Activated T-cell treated with anti-CD3 and anti-CD28 coated beads, Interleukin-2, amount 50 U/mL, for 72 hours (primary cell): ENCODE measurements at regions not wholly inside any gene's neighbourhood (a gene's known extent, or its start where the extent isn't known, plus 50 kb on each side); places are given as distances from the start of the nearest gene placed in this dataset.
"Not testable (repeated sequence)": the region's sequence is repeated elsewhere in the genome, so short reads cannot be mapped to it uniquely, and the experiment has no call there.

ENCODE experiments used
- ATAC-seq, 2 donors: fragments of 150-1000 bp; cut with Tn5 transposase; replicated peaks in 1 of 2; 2 replicates each; pipeline ENCODE4 v1.10.0; 2021; ENCODE audit warnings: moderate library complexity in 2 of 2, mild to moderate bottlenecking in 1 of 2
- DNase-seq, 2 donors: peaks; one replicate each; pipeline ENCODE4 v3.0.0; 2021 to 2022; ENCODE audit warnings: mixed read lengths in 1 of 2
- H3K27ac Mint-ChIP-seq: one replicate; pipeline ENCODE4 v1.8.0; 2022; ENCODE audit warnings: mild to moderate bottlenecking, moderate library complexity, mixed read lengths
- H3K27me3 Mint-ChIP-seq: one replicate; pipeline ENCODE4 v1.8.0; 2022; ENCODE audit warnings: low read depth, mixed read lengths
- H3K36me3 Mint-ChIP-seq, 2 donors: one replicate each; pipeline ENCODE4 v1.8.0; 2022; ENCODE audit warnings: mixed read lengths in 2 of 2, mild to moderate bottlenecking in 1 of 2; ENCODE audit not compliant: insufficient read depth in 2 of 2
- H3K4me1 Mint-ChIP-seq: one replicate; pipeline ENCODE4 v1.8.0; 2022; ENCODE audit warnings: low read depth, mixed read lengths
- H3K4me3 Mint-ChIP-seq, 2 donors: one replicate each; pipeline ENCODE4 v1.8.0; 2022; ENCODE audit warnings: mild to moderate bottlenecking in 2 of 2, mixed read lengths in 2 of 2, moderate library complexity in 2 of 2
- H3K9me3 Mint-ChIP-seq, 2 donors: one replicate each; pipeline ENCODE4 v1.8.0; 2022; ENCODE audit warnings: mixed read lengths in 2 of 2

DNA sequence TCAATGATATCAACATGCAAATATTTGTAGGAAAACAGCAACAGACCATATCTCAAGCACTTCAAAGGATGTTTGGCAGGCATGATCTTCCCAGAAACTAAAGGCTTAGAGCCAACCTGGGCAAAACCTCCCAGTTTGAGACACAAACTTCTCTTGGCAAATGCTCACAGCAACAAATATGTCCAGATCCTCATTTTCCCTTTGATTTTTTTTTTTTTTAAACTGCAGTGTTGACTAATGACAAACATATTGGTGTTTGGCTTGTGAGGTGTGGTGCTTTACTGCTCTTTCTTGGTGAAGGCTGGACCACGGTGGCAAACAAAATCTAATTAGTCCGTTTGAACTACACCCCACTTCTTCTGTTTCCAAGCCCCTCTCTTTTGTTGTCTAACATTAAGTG, 87.2 kb downstream of the EBLN2 start:
- Mint-ChIP-seq H3K27ac (no peak overlapping the region), H3K9me3 (no peaks in the 10 kb centered on the region), H3K4me1 (no peaks in the 10 kb centered on the region), H3K4me3 (no peak overlapping the region), H3K27me3 (no peaks in the 10 kb centered on the region), H3K36me3 (no peaks in the 10 kb centered on the region)
- ATAC-seq, result no peak
- DNase-seq, result no peak

GRCh38 chr3:73150369-73151130, 89.1 kb downstream of the EBLN2 start:
- H3K36me3 Mint-ChIP-seq, result no peaks in the 10 kb centered on the region
- DNase-seq (no peak), ATAC-seq (no peak)
- H3K4me3 Mint-ChIP-seq, result no peak overlapping the region
- no peaks in the 10 kb centered on the region for H3K9me3 Mint-ChIP-seq
- no peaks in the 10 kb centered on the region for H3K27me3 Mint-ChIP-seq
- H3K4me1 Mint-ChIP-seq, result no peaks in the 10 kb centered on the region
- no peak overlapping the region for H3K27ac Mint-ChIP-seq

DNA sequence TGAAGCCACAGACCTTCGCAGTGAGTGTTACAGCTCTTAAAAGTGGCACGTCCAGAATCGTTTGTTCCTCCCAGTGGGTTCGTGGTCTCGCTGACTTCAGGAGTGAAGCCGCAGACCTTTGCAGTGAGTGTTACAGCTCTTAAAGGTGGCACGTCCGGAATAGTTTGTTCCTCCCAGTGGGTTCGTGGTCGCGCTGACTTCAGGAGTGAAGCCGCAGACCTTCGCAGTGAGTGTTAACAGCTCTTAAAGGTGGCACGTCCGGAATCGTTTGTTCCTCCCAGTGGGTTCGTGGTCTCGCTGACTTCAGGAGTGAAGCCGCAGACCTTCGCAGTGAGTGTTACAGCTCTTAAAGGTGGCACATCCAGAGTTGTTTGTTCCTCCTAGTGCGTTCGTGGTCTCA, 91.1 kb downstream of the EBLN2 start:
- not testable (repeated sequence) for H3K4me1 Mint-ChIP-seq, H3K27ac Mint-ChIP-seq, H3K36me3 Mint-ChIP-seq, DNase-seq, H3K27me3 Mint-ChIP-seq, H3K4me3 Mint-ChIP-seq, H3K9me3 Mint-ChIP-seq, ATAC-seq

DNA sequence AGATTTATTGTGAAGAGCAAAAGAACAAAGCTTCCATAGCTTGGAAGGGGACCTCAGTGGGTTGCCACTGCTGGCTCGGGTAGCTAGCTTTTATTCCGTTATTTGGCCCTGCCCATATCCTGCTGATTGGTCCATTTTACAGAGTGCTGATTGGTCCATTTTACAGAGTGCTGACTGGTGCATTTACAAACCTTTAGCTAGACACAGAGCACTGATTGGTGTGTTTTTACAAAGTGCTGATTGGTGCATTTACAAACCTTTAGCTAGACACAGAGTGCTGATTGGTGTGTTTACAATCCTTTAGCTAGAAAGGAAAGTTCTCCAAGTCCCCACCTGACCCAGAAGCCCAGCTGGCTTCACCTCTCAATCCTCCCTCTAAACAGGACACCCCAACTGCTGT, 91.6 kb downstream of the EBLN2 start:
- DNase-seq, H3K4me1 Mint-ChIP-seq, H3K27ac Mint-ChIP-seq, H3K9me3 Mint-ChIP-seq, H3K4me3 Mint-ChIP-seq, ATAC-seq, H3K36me3 Mint-ChIP-seq, H3K27me3 Mint-ChIP-seq: not testable (repeated sequence)

- not testable (repeated sequence) for H3K4me3 Mint-ChIP-seq, H3K36me3 Mint-ChIP-seq, DNase-seq, H3K4me1 Mint-ChIP-seq, H3K9me3 Mint-ChIP-seq, H3K27ac Mint-ChIP-seq, ATAC-seq
- H3K27me3 Mint-ChIP-seq, result peaks cover 13% of the 10 kb centered on the region
Observed at GRCh38 chr3:73154261-73154660, 92.8 kb downstream of the EBLN2 start.

GRCh38 chr3:73155441-73155840, 94.0 kb downstream of the EBLN2 start:
- H3K36me3 Mint-ChIP-seq, H3K27ac Mint-ChIP-seq, ATAC-seq, H3K9me3 Mint-ChIP-seq, DNase-seq, H3K4me1 Mint-ChIP-seq, H3K4me3 Mint-ChIP-seq: not testable (repeated sequence)
- peaks cover 13% of the 10 kb centered on the region for H3K27me3 Mint-ChIP-seq

DNA sequence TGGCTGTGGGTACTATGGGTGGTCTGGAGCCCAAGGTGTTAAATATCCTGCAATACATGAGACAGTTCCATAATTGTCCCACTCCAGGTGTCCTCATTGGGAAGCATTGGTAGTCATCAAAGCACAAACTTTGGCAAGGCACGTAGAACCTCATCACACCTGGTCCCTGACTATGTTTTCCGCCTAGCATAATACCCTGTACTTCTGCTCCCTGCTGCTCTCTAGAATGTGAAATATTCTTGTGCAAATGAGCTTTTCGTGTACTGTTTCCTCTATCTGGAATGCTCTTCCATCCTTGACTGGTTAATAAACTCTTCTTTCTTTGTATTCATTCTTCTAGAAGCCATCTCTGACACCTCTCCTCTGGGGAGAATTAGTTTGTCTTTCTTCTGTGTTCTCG, 103.2 kb downstream of the EBLN2 start:
- no peak overlapping the region for H3K4me3 Mint-ChIP-seq
- DNase-seq, result no peak
- H3K27me3 Mint-ChIP-seq, result peaks cover 9% of the 10 kb centered on the region
- H3K36me3 Mint-ChIP-seq, result no peaks in the 10 kb centered on the region
- H3K9me3 Mint-ChIP-seq, result peaks cover 1 to 2% of the 10 kb centered on the region in 2 donors
- no peak for ATAC-seq
- no peak overlapping the region for H3K27ac Mint-ChIP-seq
- no peaks in the 10 kb centered on the region for H3K4me1 Mint-ChIP-seq

DNA sequence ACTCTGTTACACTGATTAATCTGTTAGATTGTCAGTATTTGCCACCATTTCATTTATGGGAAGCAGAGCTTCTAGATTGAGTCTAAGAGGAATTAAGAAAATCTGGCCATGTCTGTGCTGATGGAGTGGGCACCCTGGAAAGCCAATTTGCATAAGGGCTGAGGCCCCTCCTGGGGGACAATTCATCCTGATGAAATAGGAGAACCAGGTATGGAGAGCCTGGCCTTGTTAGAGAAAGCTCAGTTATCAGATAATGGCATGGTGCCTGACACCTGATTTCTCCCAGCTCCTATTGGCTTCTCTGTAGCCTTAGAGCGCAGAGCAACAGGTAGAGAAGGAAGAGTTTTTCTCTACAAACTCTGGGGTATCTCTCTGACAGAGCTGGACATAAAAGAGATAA, 114.2 kb downstream of the EBLN2 start:
- H3K4me3 Mint-ChIP-seq, result no peak overlapping the region
- no peak for ATAC-seq
- H3K36me3 Mint-ChIP-seq, result no peaks in the 10 kb centered on the region
- DNase-seq, result no peak
- no peaks in the 10 kb centered on the region for H3K27me3 Mint-ChIP-seq
- H3K27ac Mint-ChIP-seq, result no peak overlapping the region
- no peaks in the 10 kb centered on the region for H3K9me3 Mint-ChIP-seq
- no peaks in the 10 kb centered on the region for H3K4me1 Mint-ChIP-seq

GRCh38 chr3:73176941-73177340, 115.5 kb downstream of the EBLN2 start:
- no peaks in the 10 kb centered on the region for H3K9me3 Mint-ChIP-seq
- H3K27me3 Mint-ChIP-seq, result no peaks in the 10 kb centered on the region
- no peaks in the 10 kb centered on the region for H3K36me3 Mint-ChIP-seq
- ATAC-seq (no peak), DNase-seq (no peak)
- H3K4me1 Mint-ChIP-seq, result no peaks in the 10 kb centered on the region
- H3K27ac Mint-ChIP-seq, result no peak overlapping the region
- no peak overlapping the region for H3K4me3 Mint-ChIP-seq

GRCh38 chr3:73177827-73178226, 116.4 kb downstream of the EBLN2 start:
- peaks cover 2% of the 10 kb centered on the region for H3K27me3 Mint-ChIP-seq
- ATAC-seq (no peak), DNase-seq (no peak)
- no peaks in the 10 kb centered on the region for H3K36me3 Mint-ChIP-seq
- no peaks in the 10 kb centered on the region for H3K9me3 Mint-ChIP-seq
- no peaks in the 10 kb centered on the region for H3K4me1 Mint-ChIP-seq
- no peak overlapping the region for H3K4me3 Mint-ChIP-seq
- H3K27ac Mint-ChIP-seq, result no peak overlapping the region

GRCh38 chr3:73179601-73180000, 118.1 kb downstream of the EBLN2 start:
- Mint-ChIP-seq H3K36me3 (no peaks in the 10 kb centered on the region), H3K9me3 (no peaks in the 10 kb centered on the region), H3K27me3 (peaks cover 17% of the 10 kb centered on the region), H3K4me1 (no peaks in the 10 kb centered on the region), H3K4me3 (no peak overlapping the region), H3K27ac (no peak overlapping the region)
- ATAC-seq, result no peak
- no peak for DNase-seq

DNA sequence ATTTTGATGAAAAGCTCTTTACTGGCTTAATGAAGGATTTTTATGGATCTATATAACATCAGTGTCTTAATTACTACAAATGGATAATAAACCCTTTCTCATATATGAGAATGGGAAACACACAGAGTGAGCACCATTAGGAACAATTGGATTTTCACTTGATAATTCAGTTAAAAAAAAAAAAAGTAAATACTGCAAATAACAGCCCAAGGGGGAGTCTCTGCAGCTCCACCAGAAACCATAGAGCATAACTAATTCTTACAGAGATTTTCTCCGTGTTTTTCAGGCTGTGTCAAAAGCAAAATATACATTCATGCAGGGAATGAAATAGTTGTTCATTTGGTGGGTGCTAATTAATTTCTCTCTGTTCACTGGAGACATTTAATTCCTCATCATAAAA, 125.3 kb downstream of the EBLN2 start:
- no peaks in the 10 kb centered on the region for H3K4me1 Mint-ChIP-seq
- no peak for DNase-seq
- no peaks in the 10 kb centered on the region for H3K9me3 Mint-ChIP-seq
- ATAC-seq, result no peak
- no peak overlapping the region for H3K4me3 Mint-ChIP-seq
- no peak overlapping the region for H3K27ac Mint-ChIP-seq
- H3K27me3 Mint-ChIP-seq, result peaks cover 33% of the 10 kb centered on the region
- H3K36me3 Mint-ChIP-seq, result no peaks in the 10 kb centered on the region

DNA sequence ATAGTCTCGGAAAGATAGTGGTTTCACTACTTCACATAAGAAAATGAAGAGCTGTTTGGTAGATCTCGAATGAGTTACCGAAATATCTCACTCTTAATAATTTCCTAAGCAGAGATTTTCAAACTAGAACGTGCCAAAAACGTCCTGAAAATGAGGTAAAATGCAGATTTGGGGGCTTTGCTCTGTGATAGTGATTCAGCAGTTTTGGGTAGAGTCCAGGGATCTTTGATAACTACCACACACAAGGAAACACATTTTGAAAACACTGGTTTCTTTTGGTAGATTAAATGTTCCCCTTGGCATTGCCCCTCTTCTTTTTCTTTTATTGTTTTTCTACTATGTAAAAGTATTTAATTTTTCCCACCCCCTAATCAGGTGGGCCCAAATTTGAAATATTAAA, 125.9 kb downstream of the EBLN2 start:
- Mint-ChIP-seq H3K9me3 (no peaks in the 10 kb centered on the region), H3K4me3 (no peak overlapping the region), H3K36me3 (no peaks in the 10 kb centered on the region), H3K27ac (no peak overlapping the region), H3K4me1 (no peaks in the 10 kb centered on the region), H3K27me3 (peaks cover 33% of the 10 kb centered on the region)
- DNase-seq (no peak), ATAC-seq (no peak)

DNA sequence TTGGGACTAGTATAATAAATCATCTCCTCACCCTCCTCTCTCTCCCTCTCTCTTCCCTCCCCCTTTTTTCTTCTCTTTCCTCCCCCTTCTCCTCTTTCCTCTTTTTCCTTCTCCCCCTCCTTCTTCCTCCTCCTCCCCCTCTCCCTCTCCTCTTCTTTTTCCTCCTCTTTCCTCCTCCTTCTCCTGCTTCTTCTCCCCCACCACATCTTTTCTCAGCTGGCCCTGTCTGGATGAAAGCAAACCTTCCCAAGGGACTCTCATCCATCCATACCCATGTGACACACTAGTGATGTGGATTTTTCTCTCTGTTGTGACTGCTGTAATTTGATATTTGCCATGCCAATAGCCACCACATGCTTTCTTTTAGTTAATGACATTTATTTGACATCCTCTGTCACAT, 127.2 kb downstream of the EBLN2 start:
- H3K27ac Mint-ChIP-seq, result no peak overlapping the region
- DNase-seq (no peak), ATAC-seq (no peak)
- H3K4me1 Mint-ChIP-seq, result no peaks in the 10 kb centered on the region
- H3K4me3 Mint-ChIP-seq, result no peak overlapping the region
- peaks cover 23% of the 10 kb centered on the region for H3K27me3 Mint-ChIP-seq
- H3K36me3 Mint-ChIP-seq, result no peaks in the 10 kb centered on the region
- peaks cover 0 to 3% of the 10 kb centered on the region in 2 donors for H3K9me3 Mint-ChIP-seq
